ENCODE measurements at regions not wholly inside any gene's neighbourhood (a gene's known extent, or its start where the extent isn't known, plus 50 kb on each side); places are given as distances from the start of the nearest gene placed in this dataset.

GRCh38 chr2:48912110-48912509, 156.6 kb upstream of the LHCGR start:
- TF ChIP-seq POLR2AphosphoS5 (IDR thresholded peaks at IDR 0.05): no peak
- no peak for TF ChIP-seq CTCF (IDR thresholded peaks at IDR 0.05)
- TF ChIP-seq EP300 (IDR thresholded peaks at IDR 0.05): no peak
